Psoas muscle (tissue), 7 donors: ENCODE measurements at regions not wholly inside any gene's neighbourhood (a gene's known extent, or its start where the extent isn't known, plus 50 kb on each side); places are given as distances from the start of the nearest gene placed in this dataset.

Experiments used
- ATAC-seq, 4 donors: fragments of 200-7000 bp; cut with Tn5 transposase; one replicate each; pipeline ENCODE4 v1.9.1; 2020; ENCODE audit warnings: moderate library complexity in 3 of 4, mild to moderate bottlenecking in 2 of 4
- DNase-seq, 2 donors: peaks; one replicate each; pipeline ENCODE4 v3.0.0-alpha.2; 2020
- H3K27ac ChIP-seq: fragments of 200-600 bp; one replicate; pipeline ENCODE4 v1.8.0; 2022
- H3K27me3 ChIP-seq, 3 donors: fragments of 200-600 bp in 1 of 3; one replicate each; pipeline versions ENCODE4 v1.6.1 to v1.8.0; 2013 to 2022; ENCODE audit warnings: low read length in 2 of 3, mild to moderate bottlenecking in 2 of 3, moderate library complexity in 1 of 3; ENCODE audit not compliant: insufficient read depth in 3 of 3
- H3K36me3 ChIP-seq, 2 donors: fragments of 200-600 bp in 1 of 2; one replicate each; pipeline versions ENCODE4 v1.6.1 to v1.8.0; 2013 to 2022; ENCODE audit warnings: low read depth in 1 of 2, mild to moderate bottlenecking in 1 of 2, moderate library complexity in 1 of 2; ENCODE audit not compliant: insufficient read depth in 1 of 2
- H3K4me1 ChIP-seq: fragments of 200-600 bp; one replicate; pipeline ENCODE4 v1.8.0; 2022
- H3K4me3 ChIP-seq: fragments of 200-600 bp; one replicate; pipeline ENCODE4 v1.8.0; 2022; ENCODE audit warnings: mild to moderate bottlenecking
- H3K9me3 ChIP-seq: fragments of 200-600 bp; one replicate; pipeline ENCODE4 v1.8.0; 2022
- WGBS, 3 donors: extraction: QIAGEN DNeasy Blood & Tissue Kit; methylation state at CpG; one replicate each; pipeline versions ENCODE4 v1.1.6 to v1.1.7; 2013; 5-methylcytosine and 5-hydroxymethylcytosine counted together
- intact Hi-C, 2 donors: fragments of 100-400 bp; cut with DNase I; formaldehyde crosslinking; loops; one replicate each; pipeline versions ENCODE4 v1.11.0 to v1.14.2; 2022
- TF ChIP-seq, protein P1 (sequence below): fragments of 200-600 bp; IDR thresholded peaks from one replicate; pipeline ENCODE4 v1.8.0; 2022; ENCODE audit warnings: antibody characterized with exemption
- donor health status: healthy with polysubstance abuse.
- donor health status: DM: no; HTN: no; CAD: no; lungs with moderate emphysema.
- donor health status: Bipolar disorder and iron deficiency.
- donor health status: healthy.
- donor health status: DM: yes; HTN: yes; CAD: no.
- donor health status: DM: no; HTN: no; CAD: no.
- donor health status: DM: yes; HTN: yes; CAD: no.

DNA sequence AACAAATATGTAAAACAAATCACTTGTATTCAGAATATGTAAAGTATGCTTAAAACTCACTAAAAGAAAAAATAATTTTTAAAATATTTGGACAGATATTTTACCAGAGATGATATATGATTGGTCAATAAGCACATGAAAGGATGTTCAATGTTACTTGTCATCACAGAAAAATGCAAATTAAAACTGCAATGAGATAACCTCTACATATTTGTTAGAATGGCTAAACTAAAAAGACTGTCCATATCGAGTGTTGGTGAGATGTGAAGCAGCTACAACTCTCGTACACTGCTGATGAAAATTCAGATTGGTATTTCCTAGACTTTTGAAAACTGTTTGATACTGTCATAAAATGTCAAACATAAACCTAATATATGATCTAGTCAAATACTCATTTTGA, 685.1 kb downstream of the DTWD2 start:
- DNase-seq (no peak), ATAC-seq (no peak)
- Histone ChIP-seq H3K4me1 (no peaks in the 10 kb centered on the region), H3K27me3 (no peaks in the 10 kb centered on the region), H3K27ac (no peak overlapping the region), H3K36me3 (no peaks in the 10 kb centered on the region), H3K9me3 (no peaks in the 10 kb centered on the region), H3K4me3 (no peak overlapping the region)
- whole genome bisulfite sequencing, 3 donors = 89 to 96% (median 94%) methylated on average over 2 of the region's 2 CpGs
- TF ChIP-seq, protein P1, sequence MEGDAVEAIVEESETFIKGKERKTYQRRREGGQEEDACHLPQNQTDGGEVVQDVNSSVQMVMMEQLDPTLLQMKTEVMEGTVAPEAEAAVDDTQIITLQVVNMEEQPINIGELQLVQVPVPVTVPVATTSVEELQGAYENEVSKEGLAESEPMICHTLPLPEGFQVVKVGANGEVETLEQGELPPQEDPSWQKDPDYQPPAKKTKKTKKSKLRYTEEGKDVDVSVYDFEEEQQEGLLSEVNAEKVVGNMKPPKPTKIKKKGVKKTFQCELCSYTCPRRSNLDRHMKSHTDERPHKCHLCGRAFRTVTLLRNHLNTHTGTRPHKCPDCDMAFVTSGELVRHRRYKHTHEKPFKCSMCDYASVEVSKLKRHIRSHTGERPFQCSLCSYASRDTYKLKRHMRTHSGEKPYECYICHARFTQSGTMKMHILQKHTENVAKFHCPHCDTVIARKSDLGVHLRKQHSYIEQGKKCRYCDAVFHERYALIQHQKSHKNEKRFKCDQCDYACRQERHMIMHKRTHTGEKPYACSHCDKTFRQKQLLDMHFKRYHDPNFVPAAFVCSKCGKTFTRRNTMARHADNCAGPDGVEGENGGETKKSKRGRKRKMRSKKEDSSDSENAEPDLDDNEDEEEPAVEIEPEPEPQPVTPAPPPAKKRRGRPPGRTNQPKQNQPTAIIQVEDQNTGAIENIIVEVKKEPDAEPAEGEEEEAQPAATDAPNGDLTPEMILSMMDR = no peak
- intact Hi-C loops = no loop called here

DNA sequence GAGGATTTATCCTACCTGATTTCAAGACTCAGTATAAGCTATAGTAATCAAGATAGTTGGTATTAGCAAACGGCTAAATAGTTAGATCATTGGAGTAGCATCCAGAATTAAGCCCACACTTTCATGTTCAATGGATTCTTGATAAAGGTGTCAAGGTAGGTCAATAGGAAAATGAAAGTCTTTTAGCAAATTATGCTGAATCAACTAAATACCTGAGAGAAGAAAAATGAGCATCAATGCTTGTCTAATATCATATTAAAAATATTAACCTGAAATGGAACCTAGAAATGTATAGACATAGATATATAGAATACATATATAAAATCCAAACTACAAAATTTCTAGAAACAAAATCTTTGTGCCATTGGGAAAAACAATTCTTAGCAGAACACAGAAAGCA, 685.6 kb downstream of the DTWD2 start:
- TF ChIP-seq, protein P1 = no peak
- H3K4me1 ChIP-seq = no peaks in the 10 kb centered on the region
- ATAC-seq (no peak), DNase-seq (no peak)
- H3K27ac ChIP-seq = no peak overlapping the region
- 82 to 90% (median 89%) methylated on average over 1 of the region's 1 CpG for WGBS, 3 donors
- H3K27me3 ChIP-seq = no peaks in the 10 kb centered on the region
- H3K9me3 ChIP-seq = no peaks in the 10 kb centered on the region
- H3K36me3 ChIP-seq = no peaks in the 10 kb centered on the region
- intact Hi-C loops = no loop called here
- H3K4me3 ChIP-seq = no peak overlapping the region

DNA sequence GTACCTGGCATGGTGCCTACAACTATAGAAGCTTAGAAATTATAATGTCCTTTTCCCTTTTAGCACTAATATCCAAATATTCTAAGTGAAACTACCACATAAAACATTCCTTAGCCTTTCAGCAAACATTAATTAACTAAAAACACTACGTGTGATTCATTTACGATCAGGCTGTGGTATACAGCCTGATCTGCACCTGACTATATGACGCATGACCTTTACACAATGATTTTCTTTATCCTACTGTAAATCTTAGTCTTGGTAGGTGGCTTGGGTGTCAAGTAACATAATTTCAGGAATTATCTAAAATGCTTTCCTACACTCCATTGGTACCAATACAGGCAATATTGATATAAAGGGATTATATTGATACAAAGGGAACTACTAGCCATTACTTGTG, 686.7 kb downstream of the DTWD2 start:
- H3K27ac ChIP-seq = no peak overlapping the region

GRCh38 chr5:118295045-118295444, 693.3 kb downstream of the DTWD2 start:
- no peaks in the 10 kb centered on the region for H3K4me1 ChIP-seq
- TF ChIP-seq, protein P1 = no peak
- H3K36me3 ChIP-seq = no peaks in the 10 kb centered on the region
- no peak for DNase-seq
- H3K27me3 ChIP-seq = no peaks in the 10 kb centered on the region
- no peak for ATAC-seq
- WGBS, 3 donors = 42 to 54% (median 45%) methylated on average over 5 of the region's 5 CpGs
- H3K9me3 ChIP-seq = no peaks in the 10 kb centered on the region
- intact Hi-C loops = no loop called here
- H3K27ac ChIP-seq = no peak overlapping the region
- no peak overlapping the region for H3K4me3 ChIP-seq

More for the DNA sequence above, 686.7 kb downstream of the DTWD2 start:
- Histone ChIP-seq H3K9me3 (no peaks in the 10 kb centered on the region), H3K36me3 (no peaks in the 10 kb centered on the region), H3K4me3 (no peak overlapping the region), H3K27me3 (no peaks in the 10 kb centered on the region), H3K4me1 (no peaks in the 10 kb centered on the region)
- ATAC-seq (no peak), DNase-seq (no peak)
- TF ChIP-seq, protein P1 = no peak
- WGBS, 3 donors = 79 to 88% (median 82%) methylated on average over 3 of the region's 3 CpGs
- intact Hi-C loops = no loop called here

GRCh38 chr5:118293378-118293777, 695.0 kb downstream of the DTWD2 start:
- no peak overlapping the region for H3K27ac ChIP-seq
- ATAC-seq (no peak), DNase-seq (no peak)
- intact Hi-C loops = no loop called here
- no peaks in the 10 kb centered on the region for H3K4me1 ChIP-seq
- no peaks in the 10 kb centered on the region for H3K36me3 ChIP-seq
- no peaks in the 10 kb centered on the region for H3K27me3 ChIP-seq
- H3K4me3 ChIP-seq = no peak overlapping the region
- H3K9me3 ChIP-seq = no peaks in the 10 kb centered on the region
- TF ChIP-seq, protein P1 = no peak
- 69 to 84% (median 82%) methylated on average over 2 of the region's 2 CpGs for WGBS, 3 donors
